ENCODE measurements at regions not wholly inside any gene's neighbourhood (a gene's known extent, or its start where the extent isn't known, plus 50 kb on each side); places are given as distances from the start of the nearest gene placed in this dataset.

DNA sequence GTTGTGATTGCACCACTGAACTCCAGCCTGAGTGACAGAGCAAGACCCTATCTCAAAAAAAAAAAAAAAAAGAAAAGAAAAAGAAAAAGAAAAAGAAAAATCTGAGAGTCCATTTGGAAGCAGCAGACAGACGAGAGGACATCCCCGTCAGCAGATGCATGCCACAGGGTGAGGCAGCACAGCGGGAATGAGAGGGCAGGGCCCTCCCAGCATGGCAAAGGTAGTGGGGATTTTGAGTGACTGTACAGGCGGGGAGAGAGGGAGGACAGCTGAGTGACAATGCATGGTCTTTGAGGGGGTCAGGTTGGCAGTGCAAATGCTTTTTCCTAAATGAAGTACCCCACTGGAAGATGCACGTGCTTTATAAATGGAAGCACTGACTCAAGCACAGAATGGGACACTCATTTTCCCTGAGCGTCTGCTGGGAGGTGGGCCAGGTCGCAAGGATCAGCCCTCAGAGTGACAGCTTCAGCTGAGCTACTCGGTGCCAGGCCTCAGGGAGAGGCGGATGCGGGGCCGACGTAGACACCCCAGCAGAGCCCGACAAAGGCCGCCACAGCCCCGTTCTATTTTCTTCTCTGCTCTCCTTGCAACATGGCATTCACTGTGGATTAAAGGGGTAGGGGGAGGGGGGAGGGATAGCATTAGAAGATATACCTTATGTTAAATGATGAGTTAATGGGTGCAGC is 113.5 kb downstream of the SHANK2 start:
- TF ChIP-seq, protein P1, sequence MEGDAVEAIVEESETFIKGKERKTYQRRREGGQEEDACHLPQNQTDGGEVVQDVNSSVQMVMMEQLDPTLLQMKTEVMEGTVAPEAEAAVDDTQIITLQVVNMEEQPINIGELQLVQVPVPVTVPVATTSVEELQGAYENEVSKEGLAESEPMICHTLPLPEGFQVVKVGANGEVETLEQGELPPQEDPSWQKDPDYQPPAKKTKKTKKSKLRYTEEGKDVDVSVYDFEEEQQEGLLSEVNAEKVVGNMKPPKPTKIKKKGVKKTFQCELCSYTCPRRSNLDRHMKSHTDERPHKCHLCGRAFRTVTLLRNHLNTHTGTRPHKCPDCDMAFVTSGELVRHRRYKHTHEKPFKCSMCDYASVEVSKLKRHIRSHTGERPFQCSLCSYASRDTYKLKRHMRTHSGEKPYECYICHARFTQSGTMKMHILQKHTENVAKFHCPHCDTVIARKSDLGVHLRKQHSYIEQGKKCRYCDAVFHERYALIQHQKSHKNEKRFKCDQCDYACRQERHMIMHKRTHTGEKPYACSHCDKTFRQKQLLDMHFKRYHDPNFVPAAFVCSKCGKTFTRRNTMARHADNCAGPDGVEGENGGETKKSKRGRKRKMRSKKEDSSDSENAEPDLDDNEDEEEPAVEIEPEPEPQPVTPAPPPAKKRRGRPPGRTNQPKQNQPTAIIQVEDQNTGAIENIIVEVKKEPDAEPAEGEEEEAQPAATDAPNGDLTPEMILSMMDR (conservative IDR thresholded peaks at IDR 0.05; ENCODE audit: low read length): no peak
- no peak for TF ChIP-seq EZH2phosphoT487 (IDR thresholded peaks at IDR 0.05; ENCODE audit: borderline replicate concordance)
